GM12878 (cell line): ENCODE measurements at regions not wholly inside any gene's neighbourhood (a gene's known extent, or its start where the extent isn't known, plus 50 kb on each side); places are given as distances from the start of the nearest gene placed in this dataset.

Source experiments
- ATAC-seq: fragments of 200-7000 bp; cut with Tn5 transposase; 3 replicates; pipeline ENCODE4 v1.9.1; 2020; ENCODE audit warnings: mild to moderate bottlenecking, moderate library complexity
- BruUV-seq: library from RNA; stranded (reverse); fragments of 400-500 nt; replicated peaks from 2 replicates; lab custom pipeline; 2021; lab: Mats Ljungman, UMichigan
- CTCF ChIA-PET: fragments of 300-600 bp; sonication (Branson Sonifier 250); formaldehyde crosslinking; extraction: SDS; loops from one replicate; lab custom pipeline; 2021; ENCODE audit warnings: inconsistent platforms; lab: Yijun Ruan, JAX
- POLR2A ChIA-PET: fragments of 350-600 bp; formaldehyde crosslinking; extraction: SDS; loops from one replicate; lab custom pipeline; 2021; ENCODE audit warnings: inconsistent platforms; lab: Charles Lee
- RAD21 ChIA-PET: fragments of 300-600 bp; sonication (Branson Sonifier 250); formaldehyde crosslinking; loops from one replicate; lab custom pipeline; 2023; ENCODE audit warnings: antibody characterized with exemption; ENCODE audit not compliant: unreplicated experiment; lab: Charles Lee
- SMC1A ChIA-PET: fragments of 300-600 bp; sonication (Branson Sonifier 250); formaldehyde crosslinking; loops from one replicate; lab custom pipeline; 2023; ENCODE audit not compliant: unreplicated experiment, uncharacterized antibody; lab: Charles Lee
- DNase-seq: peaks from one replicate; pipeline ENCODE4 v3.0.0-alpha.2; 2011; ENCODE audit warnings: low read depth, low spot score
- FAIRE-seq: peaks from 3 replicates; lab custom pipeline; 2011; peaks lifted over from hg19 to GRCh38; lab: Jason Lieb, UNC
- H2AFZ ChIP-seq: 2 replicates; pipeline ENCODE4 v1.6.0; 2011; ENCODE audit warnings: low read depth, low read length, control low read depth; ENCODE audit not compliant: control insufficient read depth
- H3K27ac ChIP-seq: 2 replicates; pipeline ENCODE4 v1.5.1; 2011; ENCODE audit warnings: control low read depth; ENCODE audit not compliant: control insufficient read depth, insufficient read depth
- H3K27me3 ChIP-seq, 2 experiments: replicated peaks in 1 of 2; 2 replicates each; pipeline versions ENCODE4 v1.6.0 to v1.6.1; 2011; ENCODE audit warnings: low read length in 1 of 2; ENCODE audit not compliant: control insufficient read depth in 2 of 2, insufficient read depth in 2 of 2
- H3K36me3 ChIP-seq, 2 experiments: 2 replicates each; pipeline ENCODE4 v1.5.1; 2011; ENCODE audit warnings: low read length in 1 of 2; ENCODE audit not compliant: control insufficient read depth in 2 of 2, insufficient read depth in 2 of 2
- H3K4me1 ChIP-seq: 2 replicates; pipeline ENCODE4 v1.6.1; 2011; ENCODE audit warnings: mild to moderate bottlenecking, low read length, moderate library complexity, mixed read lengths; ENCODE audit not compliant: control insufficient read depth, insufficient read depth
- H3K4me2 ChIP-seq: 2 replicates; pipeline ENCODE4 v1.6.0; 2011; ENCODE audit warnings: control low read depth; ENCODE audit not compliant: control insufficient read depth, insufficient read depth
- H3K4me3 ChIP-seq: fragments of 200-600 bp; sonication (generic); 2 replicates; pipeline ENCODE4 v1.5.1; 2016
- H3K79me2 ChIP-seq: 2 replicates; pipeline ENCODE4 v1.6.0; 2011; ENCODE audit warnings: low read length; ENCODE audit not compliant: control insufficient read depth, insufficient read depth
- H3K9ac ChIP-seq: 2 replicates; pipeline ENCODE4 v1.8.0; 2011; ENCODE audit warnings: low read length, control low read depth, mixed read lengths; ENCODE audit not compliant: control insufficient read depth, insufficient read depth
- H3K9me3 ChIP-seq: replicated peaks from 3 replicates; pipeline ENCODE4 v1.5.1; 2011; ENCODE audit warnings: mild to moderate bottlenecking, low read length; ENCODE audit not compliant: control insufficient read depth, insufficient read depth
- H4K20me1 ChIP-seq: 2 replicates; pipeline ENCODE4 v1.6.0; 2011; ENCODE audit not compliant: control insufficient read depth, insufficient read depth
- BMI1 ChIP-seq: fragments of 450-650 bp; IDR thresholded peaks from 2 replicates; pipeline ENCODE4 v1.6.1; 2016; ENCODE audit warnings: mild to moderate bottlenecking, moderate library complexity, borderline replicate concordance
- CREB1 ChIP-seq: IDR thresholded peaks from 2 replicates; pipeline ENCODE4 v1.6.1; 2012; ENCODE audit warnings: low read depth, mild to moderate bottlenecking, inconsistent platforms
- JUNB ChIP-seq: IDR thresholded peaks from 2 replicates; pipeline ENCODE4 v1.6.1; 2016; ENCODE audit warnings: antibody characterized with exemption, mild to moderate bottlenecking
- JUND ChIP-seq: IDR thresholded peaks from 2 replicates; pipeline ENCODE4 v1.6.1; 2012; ENCODE audit warnings: low read depth, mild to moderate bottlenecking, low read length, improper control_type of control experiment, moderate library complexity
- NR2C1 ChIP-seq: fragments of 450-650 bp; IDR thresholded peaks from 2 replicates; pipeline ENCODE4 v1.6.1; 2017; ENCODE audit warnings: antibody characterized with exemption, mild to moderate bottlenecking, moderate library complexity
- POLR2AphosphoS5 ChIP-seq: IDR thresholded peaks from 2 replicates; pipeline ENCODE4 v1.6.1; 2011; ENCODE audit warnings: mild to moderate bottlenecking, low read length, inconsistent platforms
- POU2F2 ChIP-seq: IDR thresholded peaks from 3 replicates; pipeline ENCODE4 v1.6.1; 2011; ENCODE audit warnings: low read depth, mild to moderate bottlenecking, low read length, borderline replicate concordance
- SMARCA5 ChIP-seq: fragments of 450-650 bp; IDR thresholded peaks from 2 replicates; pipeline ENCODE4 v1.6.1; 2017; ENCODE audit warnings: mild to moderate bottlenecking
- SMC3 ChIP-seq: IDR thresholded peaks from 2 replicates; pipeline ENCODE4 v1.6.1; 2011; ENCODE audit warnings: low read length, improper control_type of control experiment, borderline replicate concordance
- SREBF1 ChIP-seq: IDR thresholded peaks from 2 replicates; pipeline ENCODE4 v1.6.1; 2012; ENCODE audit warnings: mild to moderate bottlenecking, low read length
- SRF ChIP-seq, 2 experiments: IDR thresholded peaks; 2 replicates each; pipeline ENCODE4 v1.6.1; 2011; ENCODE audit warnings: low read depth in 2 of 2, low read length in 2 of 2, mild to moderate bottlenecking in 1 of 2, moderate library complexity in 1 of 2
- STAT1 ChIP-seq: fragments of 450-650 bp; conservative IDR thresholded peaks from 2 replicates; pipeline ENCODE4 v1.6.1; 2014; ENCODE audit warnings: antibody characterized with exemption, mild to moderate bottlenecking
- WGBS: methylation state at CpG from one replicate; pipeline ENCODE4 v1.1.6; 2016; ENCODE audit warnings: low lambda C conversion rate; ENCODE audit not compliant: insufficient replicate concordance, insufficient coverage; ENCODE audit errors: missing lambda C conversion rate; 5-methylcytosine and 5-hydroxymethylcytosine counted together
- in situ Hi-C: fragments of 300-500 bp; cut with MboI; formaldehyde crosslinking; loops from 9 replicates; pipeline ENCODE4 v1.14.3; 2018; ENCODE audit warnings: mixed read lengths
- intact Hi-C: fragments of 100-400 bp; cut with micrococcal nuclease; formaldehyde crosslinking; loops from one replicate; pipeline ENCODE4 v1.14.2; 2022; ENCODE audit not compliant: unreplicated experiment

GRCh38 chr1:232752365-232752764 lies 52.9 kb upstream of the MAP10 start:
- no peak for FAIRE-seq
- Histone ChIP-seq H3K9ac (no peak overlapping the region), H3K4me1 (no peaks in the 10 kb centered on the region), H3K4me2 (no peak overlapping the region), H2AFZ (no peak overlapping the region), H3K27ac (no peak overlapping the region), H4K20me1 (no peaks in the 10 kb centered on the region), H3K36me3 (no peaks in the 10 kb centered on the region), H3K9me3 (peaks cover 3% of the 10 kb centered on the region; the same call in 2 of the 3 replicates), H3K27me3 (no peaks in the 10 kb centered on the region), H3K79me2 (no peaks in the 10 kb centered on the region)
- ChIA-PET CTCF (no interaction called here), RAD21 (no interaction called here), SMC1A (interaction anchor here (0.7 kb wide), 1 partner anchor 247 kb away, joined by 3 read pairs; no protein-coding TSS in a partner anchor), POLR2A (interaction anchor here (0.5 kb wide), 1 partner anchor 878 kb away, joined by 3 read pairs; no protein-coding TSS in a partner anchor)
- intact Hi-C loops, result no loop called here
- WGBS, result 0% methylated on average over 1 of the region's 1 CpG
- no peak for ATAC-seq
- BruUV-seq, result no TSS peak
- in situ Hi-C loops, result no loop called here
- TF ChIP-seq BMI1, result no peak
- no peak for TF ChIP-seq CREB1
- no peak for TF ChIP-seq POLR2AphosphoS5
- no peak for TF ChIP-seq SMARCA5
- TF ChIP-seq STAT1, result no peak
- TF ChIP-seq JUND, result no peak
- no peak for TF ChIP-seq SREBF1
- TF ChIP-seq SRF (IDR thresholded peaks at IDR 0.05; ENCODE audit: low read depth in 2 of 2, low read length in 2 of 2), result no peak
- TF ChIP-seq SMC3, result no peak
- no peak for TF ChIP-seq JUNB
- no peak for TF ChIP-seq POU2F2
- no peak for TF ChIP-seq NR2C1
- TF ChIP-seq, all 136 proteins: peak for 0
- no peak for DNase-seq
- no peak overlapping the region for H3K4me3 ChIP-seq
